Trophoblast cell (in vitro differentiated cells and primary cell): ENCODE measurements at regions not wholly inside any gene's neighbourhood (a gene's known extent, or its start where the extent isn't known, plus 50 kb on each side); places are given as distances from the start of the nearest gene placed in this dataset.

Experiments used
- DNase-seq, 2 donors: peaks; one replicate each; pipeline ENCODE4 v3.0.0-alpha.2; 2016
- H2AFZ ChIP-seq: 2 replicates; pipeline ENCODE4 v1.6.1; 2013; ENCODE audit warnings: low read length, moderate library complexity, mild to moderate bottlenecking; ENCODE audit not compliant: insufficient read depth, poor library complexity
- H2AK5ac ChIP-seq: 2 replicates; pipeline ENCODE4 v1.6.1; 2013; ENCODE audit warnings: mild to moderate bottlenecking, low read length
- H2BK120ac ChIP-seq: 2 replicates; pipeline ENCODE4 v1.6.1; 2013; ENCODE audit warnings: low read length, mild to moderate bottlenecking, moderate library complexity; ENCODE audit not compliant: insufficient read depth, poor library complexity
- H2BK12ac ChIP-seq: 2 replicates; pipeline ENCODE4 v1.6.1; 2013; ENCODE audit warnings: mild to moderate bottlenecking, low read length, moderate library complexity
- H2BK5ac ChIP-seq: 2 replicates; pipeline ENCODE4 v1.6.1; 2013; ENCODE audit warnings: low read length, low read depth, moderate library complexity, mild to moderate bottlenecking; ENCODE audit not compliant: poor library complexity
- H3K14ac ChIP-seq: 2 replicates; pipeline ENCODE4 v1.6.1; 2013; ENCODE audit warnings: mild to moderate bottlenecking, low read length
- H3K18ac ChIP-seq: 2 replicates; pipeline ENCODE4 v1.6.1; 2013; ENCODE audit warnings: mild to moderate bottlenecking, low read length
- H3K23ac ChIP-seq: 2 replicates; pipeline ENCODE4 v1.6.1; 2013; ENCODE audit warnings: low read length
- H3K27ac ChIP-seq: 2 replicates; pipeline ENCODE4 v1.5.1; 2013; ENCODE audit warnings: low read depth, mild to moderate bottlenecking, inconsistent platforms, low read length, moderate library complexity
- H3K27me3 ChIP-seq: 2 replicates; pipeline ENCODE4 v1.6.1; 2013; ENCODE audit warnings: inconsistent platforms, mild to moderate bottlenecking, low read length, moderate library complexity; ENCODE audit not compliant: insufficient read depth
- H3K36me3 ChIP-seq, 2 experiments: 1 replicate in 1 of 2; 2 replicates in 1 of 2; pipeline ENCODE4 v1.6.1; 2013; ENCODE audit warnings: low read length in 2 of 2, mild to moderate bottlenecking in 2 of 2, moderate library complexity in 1 of 2; ENCODE audit not compliant: insufficient read depth in 2 of 2, control insufficient read depth in 1 of 2
- H3K4ac ChIP-seq: 2 replicates; pipeline ENCODE4 v1.6.1; 2013; ENCODE audit warnings: low read depth, mild to moderate bottlenecking, low read length, moderate library complexity
- H3K4me1 ChIP-seq, 2 experiments: 1 replicate in 1 of 2; 2 replicates in 1 of 2; pipeline ENCODE4 v1.6.1; 2013; ENCODE audit warnings: low read length in 2 of 2, mild to moderate bottlenecking in 2 of 2, moderate library complexity in 1 of 2; ENCODE audit not compliant: insufficient read depth in 2 of 2, control insufficient read depth in 1 of 2
- H3K4me2 ChIP-seq: 2 replicates; pipeline ENCODE4 v1.6.1; 2013; ENCODE audit warnings: inconsistent platforms, mild to moderate bottlenecking, low read length, moderate library complexity
- H3K4me3 ChIP-seq: 2 replicates; pipeline ENCODE4 v1.5.1; 2013; ENCODE audit warnings: mild to moderate bottlenecking, low read depth, low read length, inconsistent platforms
- H3K79me1 ChIP-seq: one replicate; pipeline ENCODE4 v1.6.1; 2013; ENCODE audit warnings: low read length
- H3K79me2 ChIP-seq: 2 replicates; pipeline ENCODE4 v1.6.1; 2013; ENCODE audit warnings: low read length, mild to moderate bottlenecking; ENCODE audit not compliant: control insufficient read depth, insufficient read depth, poor library complexity
- H3K9ac ChIP-seq: 2 replicates; pipeline ENCODE4 v1.6.1; 2013; ENCODE audit warnings: mild to moderate bottlenecking, low read length
- H3K9me3 ChIP-seq: 2 replicates; pipeline ENCODE4 v1.6.1; 2013; ENCODE audit warnings: low read depth, mild to moderate bottlenecking, control low read depth, inconsistent platforms, low read length; ENCODE audit not compliant: insufficient read depth
- H4K12ac ChIP-seq: 2 replicates; pipeline ENCODE4 v1.6.1; 2013; ENCODE audit warnings: low read depth, mild to moderate bottlenecking, low read length, moderate library complexity
- H4K8ac ChIP-seq: 2 replicates; pipeline ENCODE4 v1.6.1; 2013; ENCODE audit warnings: low read depth, mild to moderate bottlenecking, low read length, moderate library complexity
- H4K91ac ChIP-seq: one replicate; pipeline ENCODE4 v1.6.1; 2013; ENCODE audit warnings: low read depth, mild to moderate bottlenecking, low read length, moderate library complexity
- WGBS: extraction: QIAGEN DNeasy Blood & Tissue Kit; methylation state at CpG from one replicate; pipeline ENCODE4 v1.1.7; 2013; ENCODE audit warnings: missing lambda C conversion rate; ENCODE audit not compliant: insufficient read length, insufficient coverage; ENCODE audit errors: extremely low coverage; 5-methylcytosine and 5-hydroxymethylcytosine counted together

DNA sequence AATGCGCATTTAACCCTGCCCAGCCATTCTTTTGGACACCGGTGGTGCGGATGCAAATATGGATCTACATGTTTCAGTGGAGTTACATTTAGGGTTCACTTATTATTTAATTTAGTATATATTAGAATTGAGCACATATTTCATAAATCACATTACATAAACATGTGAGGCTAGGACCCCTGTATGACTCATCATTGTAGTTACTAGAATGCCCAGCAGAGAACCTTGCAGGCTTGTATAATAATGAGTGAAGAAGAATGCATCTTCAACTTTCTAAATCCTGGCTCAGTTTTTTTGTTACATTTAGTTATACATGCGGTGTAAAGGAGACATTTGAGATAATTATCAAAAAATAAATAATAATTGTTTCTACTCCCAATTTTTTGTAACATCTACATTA is 369.0 kb downstream of the ATP23 start:
- Histone ChIP-seq H4K91ac (no peak overlapping the region), H4K12ac (no peak overlapping the region), H3K27me3 (no peaks in the 10 kb centered on the region), H2AFZ (no peak overlapping the region), H2AK5ac (no peak overlapping the region), H3K9me3 (no peaks in the 10 kb centered on the region), H3K36me3 (no peaks in the 10 kb centered on the region), H2BK12ac (no peak overlapping the region), H3K4ac (no peak overlapping the region), H4K8ac (no peak overlapping the region), H3K4me1 (peaks cover 5 to 10% of the 10 kb centered on the region in 2 experiments), H2BK5ac (no peak overlapping the region), H3K14ac (no peak overlapping the region), H3K4me2 (no peak overlapping the region), H3K27ac (no peak overlapping the region), H3K79me2 (no peaks in the 10 kb centered on the region), H3K23ac (no peak overlapping the region), H2BK120ac (no peak overlapping the region), H3K4me3 (no peak overlapping the region), H3K9ac (no peak overlapping the region), H3K79me1 (peaks cover 18% of the 10 kb centered on the region), H3K18ac (no peak overlapping the region)
- no CpG with 5 or more reads among the region's 4 CpGs for WGBS
- DNase-seq = peak in 1 of 2 donors; percentile 52

GRCh38 chr12:58310809-58311622 is 369.6 kb downstream of the ATP23 start:
- no peak overlapping the region for H3K14ac ChIP-seq
- H2BK12ac ChIP-seq = no peak overlapping the region
- no peak overlapping the region for H4K12ac ChIP-seq
- peaks cover 5 to 10% of the 10 kb centered on the region in 2 experiments for H3K4me1 ChIP-seq
- H2BK120ac ChIP-seq = peak overlapping the region; percentile 1
- peak overlapping the region; percentile 83 for H3K27ac ChIP-seq
- no peaks in the 10 kb centered on the region for H3K27me3 ChIP-seq
- H2BK5ac ChIP-seq = peak overlapping the region; percentile 52
- H3K4ac ChIP-seq = no peak overlapping the region
- peaks cover 18% of the 10 kb centered on the region for H3K79me1 ChIP-seq
- WGBS = no CpG with 5 or more reads among the region's 5 CpGs
- H3K9ac ChIP-seq = no peak overlapping the region
- H3K36me3 ChIP-seq = no peaks in the 10 kb centered on the region
- H2AK5ac ChIP-seq = no peak overlapping the region
- no peak overlapping the region for H3K4me3 ChIP-seq
- no peak overlapping the region for H4K8ac ChIP-seq
- H3K79me2 ChIP-seq = no peaks in the 10 kb centered on the region
- no peak overlapping the region for H3K4me2 ChIP-seq
- no peak overlapping the region for H3K23ac ChIP-seq
- no peaks in the 10 kb centered on the region for H3K9me3 ChIP-seq
- no peak overlapping the region for H3K18ac ChIP-seq
- H2AFZ ChIP-seq = no peak overlapping the region
- DNase-seq = peak; percentile 23 to 92
- H4K91ac ChIP-seq = no peak overlapping the region

GRCh38 chr12:58313091-58313855 is 371.9 kb downstream of the ATP23 start:
- Histone ChIP-seq H3K23ac (no peak overlapping the region), H3K4ac (no peak overlapping the region), H4K8ac (peak overlapping the region; percentile 10), H4K91ac (peak overlapping the region; percentile 5), H3K14ac (no peak overlapping the region), H3K4me2 (no peak overlapping the region), H4K12ac (no peak overlapping the region), H2BK5ac (peak overlapping the region; percentile 68), H2BK12ac (peak overlapping the region; percentile 30), H3K79me1 (peaks cover 18% of the 10 kb centered on the region), H3K4me1 (peaks cover 5 to 10% of the 10 kb centered on the region in 2 experiments), H3K27me3 (no peaks in the 10 kb centered on the region), H3K9me3 (no peaks in the 10 kb centered on the region), H3K27ac (peak overlapping the region; percentile 64), H3K4me3 (no peak overlapping the region), H3K36me3 (no peaks in the 10 kb centered on the region), H2BK120ac (peak overlapping the region; percentile 60), H3K18ac (no peak overlapping the region), H3K9ac (no peak overlapping the region), H3K79me2 (no peaks in the 10 kb centered on the region), H2AFZ (no peak overlapping the region), H2AK5ac (no peak overlapping the region)
- DNase-seq = peak; percentile 34 to 77
- no CpG with 5 or more reads among the region's 4 CpGs for WGBS

- Histone ChIP-seq H3K36me3 (no peaks in the 10 kb centered on the region), H3K27ac (peak overlapping the region; percentile 39), H3K18ac (no peak overlapping the region), H3K4me2 (no peak overlapping the region), H4K8ac (no peak overlapping the region), H3K4ac (no peak overlapping the region), H4K91ac (peak overlapping the region; percentile 27), H3K23ac (no peak overlapping the region), H3K4me3 (peak overlapping the region; percentile 40), H2BK5ac (peak overlapping the region; percentile 38), H3K9ac (no peak overlapping the region), H3K79me2 (no peaks in the 10 kb centered on the region), H2AFZ (no peak overlapping the region), H3K14ac (no peak overlapping the region), H2BK12ac (peak overlapping the region; percentile 67), H3K9me3 (peaks cover 2% of the 10 kb centered on the region), H3K27me3 (no peaks in the 10 kb centered on the region), H2BK120ac (no peak overlapping the region), H4K12ac (no peak overlapping the region), H3K79me1 (peaks cover 18% of the 10 kb centered on the region), H3K4me1 (peaks cover 5 to 10% of the 10 kb centered on the region in 2 experiments), H2AK5ac (no peak overlapping the region)
- peak; percentile 77 to 84 for DNase-seq
- no CpG with 5 or more reads among the region's 5 CpGs for WGBS
Observed at GRCh38 chr12:58314610-58315009, 373.2 kb downstream of the ATP23 start.
